ENCODE measurements at regions not wholly inside any gene's neighbourhood (a gene's known extent, or its start where the extent isn't known, plus 50 kb on each side); places are given as distances from the start of the nearest gene placed in this dataset.

GRCh38 chr4:35147761-35148160 lies 1096.6 kb downstream of the ARAP2 start:
- TF ChIP-seq POLR2A (IDR thresholded peaks at IDR 0.05; ENCODE audit: low read depth, low read length) (no peak), POLR2AphosphoS5 (IDR thresholded peaks at IDR 0.05; ENCODE audit: low read depth, low read length) (no peak)
